HG02885 (cell line): ENCODE measurements at regions not wholly inside any gene's neighbourhood (a gene's known extent, or its start where the extent isn't known, plus 50 kb on each side); places are given as distances from the start of the nearest gene placed in this dataset.

ENCODE experiments used
- ATAC-seq: cut with Tn5 transposase; IDR thresholded peaks from one replicate; pipeline ENCODE4 v1.9.1; 2021; ENCODE audit warnings: mild to moderate bottlenecking; ENCODE audit not compliant: unreplicated experiment, poor library complexity

- ATAC-seq, result no peak
Observed at GRCh38 chr13:47474326-47474725, 526.7 kb downstream of the SUCLA2 start.

GRCh38 chr13:47472516-47472915, 528.6 kb downstream of the SUCLA2 start:
- ATAC-seq, result no peak

GRCh38 chr13:47463726-47464125, 537.3 kb downstream of the SUCLA2 start:
- ATAC-seq, result no peak

GRCh38 chr13:47463002-47463401, 538.1 kb downstream of the SUCLA2 start:
- no peak for ATAC-seq

- no peak for ATAC-seq
Observed at GRCh38 chr13:47461816-47462215, 539.3 kb downstream of the SUCLA2 start.

GRCh38 chr13:47459512-47459911, 541.6 kb downstream of the SUCLA2 start:
- ATAC-seq, result no peak

GRCh38 chr13:47457626-47458025, 543.4 kb downstream of the SUCLA2 start:
- no peak for ATAC-seq

GRCh38 chr13:47455626-47456025, 545.4 kb downstream of the SUCLA2 start:
- no peak for ATAC-seq

GRCh38 chr13:47454986-47455385, 546.1 kb downstream of the SUCLA2 start:
- no peak for ATAC-seq

GRCh38 chr13:47437406-47437805, 540.6 kb upstream of the HTR2A start:
- ATAC-seq, result no peak

GRCh38 chr13:47433461-47434005, 536.7 kb upstream of the HTR2A start:
- no peak for ATAC-seq

GRCh38 chr13:47426126-47426849, 529.4 kb upstream of the HTR2A start:
- no peak for ATAC-seq

- no peak for ATAC-seq
Observed at GRCh38 chr13:47421525-47421924, 524.7 kb upstream of the HTR2A start.

- ATAC-seq, result no peak
Observed at GRCh38 chr13:47420568-47420967, 523.7 kb upstream of the HTR2A start.

GRCh38 chr13:47420020-47420419, 523.2 kb upstream of the HTR2A start:
- no peak for ATAC-seq

GRCh38 chr13:47418206-47418920, 521.5 kb upstream of the HTR2A start:
- no peak for ATAC-seq

GRCh38 chr13:47417485-47417884, 520.6 kb upstream of the HTR2A start:
- no peak for ATAC-seq

GRCh38 chr13:47415048-47415447, 518.2 kb upstream of the HTR2A start:
- no peak for ATAC-seq

GRCh38 chr13:47413526-47413925, 516.7 kb upstream of the HTR2A start:
- ATAC-seq, result no peak

GRCh38 chr13:47413112-47413511, 516.3 kb upstream of the HTR2A start:
- ATAC-seq, result no peak

GRCh38 chr13:47409778-47410177, 512.9 kb upstream of the HTR2A start:
- ATAC-seq, result no peak
